Endothelial cell of umbilical vein (primary cell): ENCODE measurements at regions not wholly inside any gene's neighbourhood (a gene's known extent, or its start where the extent isn't known, plus 50 kb on each side); places are given as distances from the start of the nearest gene placed in this dataset.

Source experiments
- BruUV-seq: library from RNA; stranded (reverse); fragments of 400-500 nt; replicated peaks from 2 replicates; lab custom pipeline; 2021; lab: Mats Ljungman, UMichigan
- CTCF ChIA-PET: fragments of 300-600, 350-600 bp; sonication (Branson Sonifier 250); formaldehyde crosslinking; loops from one replicate; lab custom pipeline; 2021; ENCODE audit warnings: antibody characterized with exemption, inconsistent platforms; lab: Charles Lee
- POLR2A ChIA-PET: fragments of 300-600, 350-600 bp; sonication (Branson Sonifier 250); formaldehyde crosslinking; loops from one replicate; lab custom pipeline; 2021; ENCODE audit warnings: antibody characterized with exemption, inconsistent platforms; lab: Charles Lee
- DNase-seq: peaks from one replicate; pipeline ENCODE4 v3.0.0-alpha.2; 2011; ENCODE audit warnings: low read depth, low spot score
- FAIRE-seq: peaks from 2 replicates; lab custom pipeline; 2011; peaks lifted over from hg19 to GRCh38; lab: Jason Lieb, UNC
- H2AFZ ChIP-seq: 2 replicates; pipeline ENCODE4 v1.6.0; 2012; ENCODE audit warnings: low read depth, low read length, control low read depth, inconsistent platforms
- H3K27ac ChIP-seq: 2 replicates; pipeline ENCODE4 v1.5.1; 2011; ENCODE audit warnings: low read depth, mild to moderate bottlenecking, control low read depth, low read length, moderate library complexity; ENCODE audit not compliant: insufficient read depth
- H3K27me3 ChIP-seq, 2 experiments: 2 replicates each; pipeline versions ENCODE4 v1.6.0 to v1.6.1; 2011; ENCODE audit warnings: low read length in 2 of 2, mixed read lengths in 1 of 2; ENCODE audit not compliant: control insufficient read depth in 2 of 2, insufficient read depth in 2 of 2
- H3K36me3 ChIP-seq, 2 experiments: 2 replicates in 1 of 2; 3 replicates in 1 of 2; pipeline ENCODE4 v1.5.1; 2011; ENCODE audit warnings: low read length in 2 of 2, mild to moderate bottlenecking in 1 of 2, moderate library complexity in 1 of 2; ENCODE audit not compliant: control insufficient read depth in 2 of 2, insufficient read depth in 2 of 2; ENCODE audit errors: extremely low read depth in 1 of 2
- H3K4me1 ChIP-seq: 3 replicates; pipeline ENCODE4 v1.5.1; 2011; ENCODE audit warnings: mild to moderate bottlenecking, low read length; ENCODE audit not compliant: control insufficient read depth, insufficient read depth; ENCODE audit errors: extremely low read depth
- H3K4me2 ChIP-seq: 2 replicates; pipeline ENCODE4 v1.6.1; 2011; ENCODE audit warnings: low read length, control low read depth, mixed read lengths; ENCODE audit not compliant: insufficient read depth
- H3K4me3 ChIP-seq, 3 experiments: fragments of 200-600 bp in 1 of 3; sonication (generic), shearing (Covaris generic) in 1 of 3; replicated peaks in 1 of 3; 2 replicates each; pipeline ENCODE4 v1.5.1; 2011 to 2016; ENCODE audit warnings: control low read depth in 3 of 3, low read length in 3 of 3, mild to moderate bottlenecking in 2 of 3, inconsistent platforms in 1 of 3, low read depth in 1 of 3, moderate library complexity in 1 of 3; ENCODE audit not compliant: insufficient read depth in 1 of 3
- H3K79me2 ChIP-seq: 2 replicates; pipeline ENCODE4 v1.6.0; 2012; ENCODE audit warnings: low read length, inconsistent platforms; ENCODE audit not compliant: control insufficient read depth, insufficient read depth
- H3K9ac ChIP-seq: replicated peaks from 2 replicates; pipeline ENCODE3; 2011; ENCODE audit warnings: low read length, control low read depth; ENCODE audit not compliant: insufficient read depth; ENCODE audit errors: extremely low read depth
- H3K9me1 ChIP-seq: replicated peaks from 3 replicates; pipeline ENCODE4 v1.6.0; 2011; ENCODE audit warnings: mild to moderate bottlenecking, low read length; ENCODE audit not compliant: control insufficient read depth, insufficient read depth; ENCODE audit errors: extremely low read depth
- H3K9me3 ChIP-seq: replicated peaks from 2 replicates; pipeline ENCODE4 v1.5.1; 2012; ENCODE audit warnings: low read length, inconsistent platforms; ENCODE audit not compliant: control insufficient read depth, insufficient read depth
- H4K20me1 ChIP-seq: replicated peaks from 2 replicates; pipeline ENCODE3; 2011; ENCODE audit warnings: mild to moderate bottlenecking, low read length; ENCODE audit not compliant: control insufficient read depth, insufficient read depth; ENCODE audit errors: extremely low read depth
- EZH2 ChIP-seq: IDR thresholded peaks from 2 replicates; pipeline ENCODE4 v1.6.1; 2012; ENCODE audit warnings: borderline replicate concordance, low read depth, mild to moderate bottlenecking, moderate library complexity, low read length, inconsistent platforms; ENCODE audit not compliant: severe bottlenecking
- FOS ChIP-seq: IDR thresholded peaks from 2 replicates; pipeline ENCODE4 v1.6.1; 2011; ENCODE audit warnings: mild to moderate bottlenecking, low read length, moderate library complexity, borderline replicate concordance; ENCODE audit not compliant: insufficient read depth
- GATA2 ChIP-seq: IDR thresholded peaks from 2 replicates; pipeline ENCODE4 v1.7.0; 2011; ENCODE audit warnings: low read depth, mild to moderate bottlenecking, moderate library complexity, mixed read lengths, low read length; ENCODE audit not compliant: insufficient read length, insufficient read depth
- JUN ChIP-seq: IDR thresholded peaks from 2 replicates; pipeline ENCODE4 v1.6.1; 2011; ENCODE audit warnings: borderline replicate concordance, low read depth; ENCODE audit not compliant: insufficient read length, insufficient read depth
- MAX ChIP-seq: IDR thresholded peaks from 2 replicates; pipeline ENCODE4 v1.6.1; 2011; ENCODE audit not compliant: insufficient read depth, insufficient read length
- MYC ChIP-seq: IDR thresholded peaks from one replicate; pipeline ENCODE4 v1.6.1; 2011; ENCODE audit warnings: mild to moderate bottlenecking, low read depth, low read length
- POLR2A ChIP-seq: IDR thresholded peaks from 2 replicates; pipeline ENCODE4 v1.6.1; 2012; ENCODE audit warnings: low read depth, mild to moderate bottlenecking, control low read depth, low read length
- POLR2AphosphoS5 ChIP-seq: IDR thresholded peaks from 2 replicates; pipeline ENCODE4 v1.6.1; 2012; ENCODE audit warnings: low read depth, mild to moderate bottlenecking, control low read depth, low read length, moderate library complexity; ENCODE audit not compliant: insufficient read depth
- dilution Hi-C: fragments of 300-500 bp; cut with MboI; formaldehyde crosslinking; loops from one replicate; pipeline ENCODE4 v1.15.0; 2019; ENCODE audit warnings: low sequenced_read_pairs; ENCODE audit not compliant: extremely low pct_ligation_motif_present
- intact Hi-C: fragments of 100-400 bp; cut with micrococcal nuclease; formaldehyde crosslinking; loops from one replicate; pipeline ENCODE4 v1.10.0; 2022
- TF ChIP-seq, protein P1 (sequence below), 2 donors: IDR thresholded peaks; 1 replicate in 1 of 2; 2 replicates in 1 of 2; pipeline ENCODE4 v1.5.1; 2011; ENCODE audit warnings: low read length in 2 of 2, mild to moderate bottlenecking in 2 of 2, moderate library complexity in 2 of 2, control low read depth in 1 of 2, inconsistent platforms in 1 of 2, low read depth in 1 of 2; ENCODE audit not compliant: insufficient read depth in 1 of 2; ENCODE audit errors: extremely low read depth in 1 of 2

- CTCF ChIA-PET, result no interaction called here
- no peak overlapping the region for H2AFZ ChIP-seq
- H3K27me3 ChIP-seq, result no peaks in the 10 kb centered on the region
Measured at GRCh38 chr2:146260551-146260950, 1584.3 kb upstream of the ACVR2A start.

More at GRCh38 chr2:146260551-146260950, 1584.3 kb upstream of the ACVR2A start:
- Histone ChIP-seq H3K4me2 (no peak overlapping the region), H3K4me3 (no peak overlapping the region), H3K9me1 (no peaks in the 10 kb centered on the region), H3K4me1 (no peaks in the 10 kb centered on the region), H3K79me2 (no peaks in the 10 kb centered on the region), H4K20me1 (no peaks in the 10 kb centered on the region), H3K9ac (no peak overlapping the region), H3K36me3 (no peaks in the 10 kb centered on the region), H3K9me3 (no peaks in the 10 kb centered on the region), H3K27ac (no peak overlapping the region)
- TF ChIP-seq POLR2A (no peak), FOS (no peak), POLR2AphosphoS5 (no peak), GATA2 (no peak), MYC (no peak), JUN (no peak), EZH2 (no peak), MAX (no peak)
- TF ChIP-seq, protein P1, sequence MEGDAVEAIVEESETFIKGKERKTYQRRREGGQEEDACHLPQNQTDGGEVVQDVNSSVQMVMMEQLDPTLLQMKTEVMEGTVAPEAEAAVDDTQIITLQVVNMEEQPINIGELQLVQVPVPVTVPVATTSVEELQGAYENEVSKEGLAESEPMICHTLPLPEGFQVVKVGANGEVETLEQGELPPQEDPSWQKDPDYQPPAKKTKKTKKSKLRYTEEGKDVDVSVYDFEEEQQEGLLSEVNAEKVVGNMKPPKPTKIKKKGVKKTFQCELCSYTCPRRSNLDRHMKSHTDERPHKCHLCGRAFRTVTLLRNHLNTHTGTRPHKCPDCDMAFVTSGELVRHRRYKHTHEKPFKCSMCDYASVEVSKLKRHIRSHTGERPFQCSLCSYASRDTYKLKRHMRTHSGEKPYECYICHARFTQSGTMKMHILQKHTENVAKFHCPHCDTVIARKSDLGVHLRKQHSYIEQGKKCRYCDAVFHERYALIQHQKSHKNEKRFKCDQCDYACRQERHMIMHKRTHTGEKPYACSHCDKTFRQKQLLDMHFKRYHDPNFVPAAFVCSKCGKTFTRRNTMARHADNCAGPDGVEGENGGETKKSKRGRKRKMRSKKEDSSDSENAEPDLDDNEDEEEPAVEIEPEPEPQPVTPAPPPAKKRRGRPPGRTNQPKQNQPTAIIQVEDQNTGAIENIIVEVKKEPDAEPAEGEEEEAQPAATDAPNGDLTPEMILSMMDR (IDR thresholded peaks at IDR 0.05; ENCODE audit: extremely low read depth in 1 of 2, insufficient read depth in 1 of 2, low read depth in 1 of 2, low read length in 2 of 2), result no peak
- FAIRE-seq (no peak), DNase-seq (no peak)
- intact Hi-C loops (no loop called here), dilution Hi-C loops (no loop called here)
- no TSS peak for BruUV-seq
- POLR2A ChIA-PET, result no interaction called here
